Smooth muscle cell (in vitro differentiated cells): ENCODE measurements at regions not wholly inside any gene's neighbourhood (a gene's known extent, or its start where the extent isn't known, plus 50 kb on each side); places are given as distances from the start of the nearest gene placed in this dataset.
"Not testable (repeated sequence)": the region's sequence is repeated elsewhere in the genome, so short reads cannot be mapped to it uniquely, and the experiment has no call there.

ENCODE experiments used
- DNase-seq: peaks from one replicate; lab custom pipeline; 2025; ENCODE audit not compliant: unreplicated experiment; lab: John Stamatoyannopoulos, UW
- H2AFZ ChIP-seq: fragments of 200-600 bp; sonication (generic); 2 replicates; pipeline ENCODE4 v1.6.0; 2016; ENCODE audit warnings: antibody characterized with exemption, low read depth, mild to moderate bottlenecking
- H3F3A ChIP-seq: fragments of 200-600 bp; sonication (generic); 2 replicates; pipeline ENCODE4 v1.6.0; 2017; ENCODE audit warnings: antibody characterized with exemption, low read depth
- H3K27ac ChIP-seq: fragments of 200-600 bp; sonication (generic); 2 replicates; pipeline ENCODE4 v1.5.1; 2016; ENCODE audit warnings: low read depth, mild to moderate bottlenecking
- H3K27me3 ChIP-seq: fragments of 200-600 bp; sonication (generic); 2 replicates; pipeline ENCODE4 v1.6.1; 2016; ENCODE audit warnings: low read depth, mild to moderate bottlenecking
- H3K36me3 ChIP-seq: fragments of 200-600 bp; sonication (generic); 2 replicates; pipeline ENCODE4 v1.5.1; 2016; ENCODE audit warnings: low read depth
- H3K4me1 ChIP-seq: fragments of 200-600 bp; sonication (generic); 2 replicates; pipeline ENCODE4 v1.5.1; 2016; ENCODE audit warnings: low read depth
- H3K4me2 ChIP-seq: fragments of 200-600 bp; sonication (generic); 2 replicates; pipeline ENCODE4 v1.6.0; 2016; ENCODE audit warnings: mild to moderate bottlenecking
- H3K4me3 ChIP-seq: fragments of 200-600 bp; sonication (generic); 2 replicates; pipeline ENCODE4 v1.5.1; 2016; ENCODE audit warnings: mild to moderate bottlenecking
- H3K79me2 ChIP-seq: fragments of 200-600 bp; sonication (generic); 2 replicates; pipeline ENCODE4 v1.6.0; 2016; ENCODE audit warnings: low read depth, mild to moderate bottlenecking
- H3K9ac ChIP-seq: fragments of 200-600 bp; sonication (generic); 2 replicates; pipeline ENCODE4 v1.6.0; 2016; ENCODE audit warnings: low read depth
- H3K9me3 ChIP-seq: fragments of 200-600 bp; sonication (generic); replicated peaks from 2 replicates; pipeline ENCODE4 v1.5.1; 2016; ENCODE audit warnings: low read depth
- H4K20me1 ChIP-seq: fragments of 200-600 bp; sonication (generic); 2 replicates; pipeline ENCODE4 v1.6.0; 2016; ENCODE audit warnings: low read depth
- CTCF ChIP-seq: fragments of 200-600 bp; sonication (generic); IDR thresholded peaks from 2 replicates; pipeline ENCODE4 v1.5.1; 2017; ENCODE audit warnings: borderline replicate concordance, mild to moderate bottlenecking, antibody characterized with exemption; ENCODE audit not compliant: insufficient read depth, poor library complexity, severe bottlenecking
- WGBS: methylation state at CpG from one replicate; pipeline ENCODE4 v1.1.7; 2016; ENCODE audit warnings: low lambda C conversion rate; 5-methylcytosine and 5-hydroxymethylcytosine counted together

- not testable (repeated sequence) for H3K79me2 ChIP-seq, H3K9ac ChIP-seq, H3K27ac ChIP-seq, H3K4me1 ChIP-seq, H3K4me2 ChIP-seq, H4K20me1 ChIP-seq, H3K4me3 ChIP-seq, H2AFZ ChIP-seq, DNase-seq, H3F3A ChIP-seq, H3K36me3 ChIP-seq, H3K27me3 ChIP-seq, H3K9me3 ChIP-seq
- WGBS = 95% methylated on average over 13 of the region's 35 CpGs
These were observed 52.3 kb upstream of the MARK1 start for GRCh38 chr1:220475608-220476007.

- H4K20me1 ChIP-seq, H3K4me3 ChIP-seq, H2AFZ ChIP-seq, H3K27ac ChIP-seq, H3K79me2 ChIP-seq, H3K36me3 ChIP-seq, H3K4me1 ChIP-seq, H3K27me3 ChIP-seq, H3K9me3 ChIP-seq, DNase-seq, H3K4me2 ChIP-seq, H3F3A ChIP-seq, H3K9ac ChIP-seq: not testable (repeated sequence)
- WGBS = 96% methylated on average over 8 of the region's 8 CpGs
These were observed 52.8 kb upstream of the MARK1 start for GRCh38 chr1:220475141-220475540.

GRCh38 chr1:220473440-220473839 lies 54.5 kb upstream of the MARK1 start:
- no peaks in the 10 kb centered on the region for H4K20me1 ChIP-seq
- H3K27me3 ChIP-seq = no peaks in the 10 kb centered on the region
- no peak overlapping the region for H2AFZ ChIP-seq
- H3K79me2 ChIP-seq = no peaks in the 10 kb centered on the region
- no peak overlapping the region for H3K4me2 ChIP-seq
- H3K9me3 ChIP-seq = no peaks in the 10 kb centered on the region
- WGBS = 90% methylated on average over 2 of the region's 2 CpGs
- DNase-seq = no peak
- no peak overlapping the region for H3K9ac ChIP-seq
- no peak overlapping the region for H3K27ac ChIP-seq
- H3K4me3 ChIP-seq = no peak overlapping the region
- no peak for TF ChIP-seq CTCF
- no peaks in the 10 kb centered on the region for H3K4me1 ChIP-seq
- no peaks in the 10 kb centered on the region for H3K36me3 ChIP-seq
- H3F3A ChIP-seq = no peaks in the 10 kb centered on the region

GRCh38 chr1:220462752-220463151 lies 65.2 kb upstream of the MARK1 start:
- no peak for DNase-seq
- H4K20me1 ChIP-seq = no peaks in the 10 kb centered on the region
- H3K4me2 ChIP-seq = no peak overlapping the region
- no peaks in the 10 kb centered on the region for H3F3A ChIP-seq
- H3K4me1 ChIP-seq = peaks cover 5% of the 10 kb centered on the region
- no peak overlapping the region for H2AFZ ChIP-seq
- H3K9ac ChIP-seq = no peak overlapping the region
- H3K27ac ChIP-seq = no peak overlapping the region
- H3K27me3 ChIP-seq = no peaks in the 10 kb centered on the region
- H3K36me3 ChIP-seq = no peaks in the 10 kb centered on the region
- no peaks in the 10 kb centered on the region for H3K79me2 ChIP-seq
- H3K4me3 ChIP-seq = no peak overlapping the region
- WGBS = 56% methylated on average over 11 of the region's 11 CpGs
- H3K9me3 ChIP-seq = no peaks in the 10 kb centered on the region
- TF ChIP-seq CTCF = no peak

GRCh38 chr1:220458936-220459335 lies 69.0 kb upstream of the MARK1 start:
- Histone ChIP-seq H3K4me3 (no peak overlapping the region), H3K27ac (no peak overlapping the region)

More at GRCh38 chr1:220458936-220459335, 69.0 kb upstream of the MARK1 start:
- no peak for TF ChIP-seq CTCF
- no peaks in the 10 kb centered on the region for H3F3A ChIP-seq
- no peaks in the 10 kb centered on the region for H3K9me3 ChIP-seq
- peaks cover 5% of the 10 kb centered on the region for H3K4me1 ChIP-seq
- H3K27me3 ChIP-seq = no peaks in the 10 kb centered on the region
- H3K9ac ChIP-seq = no peak overlapping the region
- no peaks in the 10 kb centered on the region for H4K20me1 ChIP-seq
- no peak overlapping the region for H2AFZ ChIP-seq
- no peaks in the 10 kb centered on the region for H3K79me2 ChIP-seq
- peak overlapping the region; percentile 11 for H3K4me2 ChIP-seq
- no peaks in the 10 kb centered on the region for H3K36me3 ChIP-seq
- no peak for DNase-seq
